ENCODE measurements at regions not wholly inside any gene's neighbourhood (a gene's known extent, or its start where the extent isn't known, plus 50 kb on each side); places are given as distances from the start of the nearest gene placed in this dataset.

- no peak for TF ChIP-seq CTCF (IDR thresholded peaks at IDR 0.05)
- TF ChIP-seq POLR2A (IDR thresholded peaks at IDR 0.05) = no peak
Measured at GRCh38 chr4:128424527-128425497, 137.2 kb upstream of the PGRMC2 start.

Data from lower leg skin (tissue), 3 donors.